ENCODE measurements at regions not wholly inside any gene's neighbourhood (a gene's known extent, or its start where the extent isn't known, plus 50 kb on each side); places are given as distances from the start of the nearest gene placed in this dataset.

DNA sequence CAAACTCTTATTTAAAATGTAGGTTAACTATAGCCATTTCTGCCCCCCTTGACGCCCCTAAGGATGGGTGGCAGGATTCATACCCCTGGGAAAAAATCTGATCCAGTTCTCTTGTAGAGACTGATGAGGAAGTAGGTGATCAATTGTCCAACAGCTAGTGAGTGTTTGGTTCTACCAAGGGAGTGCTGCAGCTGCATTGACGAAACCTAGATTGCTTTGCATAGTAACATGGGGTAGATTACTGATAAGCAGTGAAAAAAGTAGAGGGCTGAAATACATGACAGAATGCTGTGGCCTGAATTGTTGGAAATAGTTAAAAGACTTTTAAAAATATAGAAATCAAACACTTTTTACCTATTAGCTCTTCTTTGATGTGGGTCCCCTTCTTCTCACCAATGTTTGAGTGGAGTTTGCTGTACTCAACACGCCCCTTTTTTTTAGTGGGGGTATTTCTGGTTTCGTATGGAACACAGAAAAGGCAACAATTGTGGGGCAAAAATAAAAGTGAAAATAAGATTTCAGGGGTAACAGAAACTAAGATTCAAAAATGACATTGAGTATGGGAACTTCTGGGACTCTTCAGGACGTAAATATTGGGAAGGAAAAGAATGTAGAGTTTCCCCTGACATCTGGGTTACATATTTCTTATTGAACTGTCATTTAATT, 66.2 kb downstream of the MAIP1 start:
- TF ChIP-seq, protein P1, sequence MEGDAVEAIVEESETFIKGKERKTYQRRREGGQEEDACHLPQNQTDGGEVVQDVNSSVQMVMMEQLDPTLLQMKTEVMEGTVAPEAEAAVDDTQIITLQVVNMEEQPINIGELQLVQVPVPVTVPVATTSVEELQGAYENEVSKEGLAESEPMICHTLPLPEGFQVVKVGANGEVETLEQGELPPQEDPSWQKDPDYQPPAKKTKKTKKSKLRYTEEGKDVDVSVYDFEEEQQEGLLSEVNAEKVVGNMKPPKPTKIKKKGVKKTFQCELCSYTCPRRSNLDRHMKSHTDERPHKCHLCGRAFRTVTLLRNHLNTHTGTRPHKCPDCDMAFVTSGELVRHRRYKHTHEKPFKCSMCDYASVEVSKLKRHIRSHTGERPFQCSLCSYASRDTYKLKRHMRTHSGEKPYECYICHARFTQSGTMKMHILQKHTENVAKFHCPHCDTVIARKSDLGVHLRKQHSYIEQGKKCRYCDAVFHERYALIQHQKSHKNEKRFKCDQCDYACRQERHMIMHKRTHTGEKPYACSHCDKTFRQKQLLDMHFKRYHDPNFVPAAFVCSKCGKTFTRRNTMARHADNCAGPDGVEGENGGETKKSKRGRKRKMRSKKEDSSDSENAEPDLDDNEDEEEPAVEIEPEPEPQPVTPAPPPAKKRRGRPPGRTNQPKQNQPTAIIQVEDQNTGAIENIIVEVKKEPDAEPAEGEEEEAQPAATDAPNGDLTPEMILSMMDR (IDR thresholded peaks at IDR 0.05) = no peak
- TF ChIP-seq POLR2AphosphoS5 (IDR thresholded peaks at IDR 0.05; ENCODE audit: insufficient read depth in 1 of 2, low read depth in 1 of 2) (no peak), POLR2A (IDR thresholded peaks at IDR 0.05) (no peak)
